SU-DHL-6 (cell line): ENCODE measurements at regions not wholly inside any gene's neighbourhood (a gene's known extent, or its start where the extent isn't known, plus 50 kb on each side); places are given as distances from the start of the nearest gene placed in this dataset.
"Not testable (repeated sequence)": the region's sequence is repeated elsewhere in the genome, so short reads cannot be mapped to it uniquely, and the experiment has no call there.

Experiments used
- H2AFZ ChIP-seq: fragments of 200-600 bp; sonication (generic); 2 replicates; pipeline ENCODE4 v1.6.1; 2014; ENCODE audit warnings: low read depth, mild to moderate bottlenecking, moderate library complexity, mixed read lengths, antibody characterized with exemption, low read length; ENCODE audit not compliant: severe bottlenecking
- H3F3A ChIP-seq: fragments of 200-600 bp; shearing (Covaris generic); 2 replicates; pipeline ENCODE4 v1.6.0; 2016; ENCODE audit warnings: antibody characterized with exemption, mild to moderate bottlenecking; ENCODE audit not compliant: insufficient read depth
- H3K27ac ChIP-seq: fragments of 200-600 bp; sonication (generic); 2 replicates; pipeline ENCODE4 v1.5.1; 2016; ENCODE audit warnings: low read depth, mild to moderate bottlenecking, low read length, moderate library complexity, mixed read lengths
- H3K27me3 ChIP-seq: fragments of 200-600 bp; sonication (generic), shearing (Covaris generic); 2 replicates; pipeline ENCODE4 v1.6.0; 2014; ENCODE audit warnings: mild to moderate bottlenecking, low read length
- H3K36me3 ChIP-seq: fragments of 200-600 bp; sonication (generic); 2 replicates; pipeline ENCODE4 v1.6.1; 2014; ENCODE audit warnings: mild to moderate bottlenecking, low read length, mixed read lengths
- H3K4me2 ChIP-seq: fragments of 300-600, 200-600 bp; shearing (Covaris generic), sonication (generic); 2 replicates; pipeline ENCODE4 v1.6.0; 2014; ENCODE audit warnings: low read length, low read depth, mild to moderate bottlenecking; ENCODE audit not compliant: poor library complexity, severe bottlenecking
- H3K4me3 ChIP-seq: fragments of 200-600 bp; sonication (generic); 2 replicates; pipeline ENCODE4 v1.5.1; 2014; ENCODE audit warnings: antibody characterized with exemption, low read length, mild to moderate bottlenecking, mixed read lengths; ENCODE audit not compliant: insufficient read depth, poor library complexity, severe bottlenecking
- H3K79me2 ChIP-seq: fragments of 200-600 bp; sonication (generic); 2 replicates; pipeline ENCODE4 v1.6.1; 2014; ENCODE audit warnings: mild to moderate bottlenecking, low read length, moderate library complexity; ENCODE audit not compliant: insufficient read depth
- H3K9ac ChIP-seq: fragments of 200-600 bp; sonication (generic); 2 replicates; pipeline ENCODE4 v1.7.0; 2014; ENCODE audit warnings: mild to moderate bottlenecking, low read length
- H3K9me2 ChIP-seq: fragments of 200-600 bp; sonication (generic); replicated peaks from 2 replicates; pipeline ENCODE4 v1.6.1; 2014; ENCODE audit warnings: low read length; ENCODE audit not compliant: insufficient read depth
- H3K9me3 ChIP-seq: fragments of 200-600 bp; sonication (generic); 2 replicates; pipeline ENCODE4 v1.6.1; 2014; ENCODE audit warnings: low read length, mixed read lengths; ENCODE audit not compliant: insufficient read depth
- H4K20me1 ChIP-seq: fragments of 200-600 bp; sonication (generic); 2 replicates; pipeline ENCODE4 v1.6.1; 2014; ENCODE audit warnings: low read depth, mild to moderate bottlenecking, antibody characterized with exemption, low read length, moderate library complexity, mixed read lengths
- CTCF ChIP-seq: fragments of 200-600 bp; sonication (generic); IDR thresholded peaks from one replicate; pipeline ENCODE4 v1.5.1; 2017; ENCODE audit warnings: antibody characterized with exemption, mild to moderate bottlenecking, low read length, moderate library complexity; ENCODE audit not compliant: insufficient read depth, poor library complexity, severe bottlenecking
- EZH2phosphoT487 ChIP-seq: fragments of 200-600 bp; sonication (generic), shearing (Covaris generic); conservative IDR thresholded peaks from 2 replicates; pipeline ENCODE4 v1.6.1; 2018; ENCODE audit warnings: mild to moderate bottlenecking, antibody characterized with exemption, low read length, moderate library complexity, mixed read lengths

DNA sequence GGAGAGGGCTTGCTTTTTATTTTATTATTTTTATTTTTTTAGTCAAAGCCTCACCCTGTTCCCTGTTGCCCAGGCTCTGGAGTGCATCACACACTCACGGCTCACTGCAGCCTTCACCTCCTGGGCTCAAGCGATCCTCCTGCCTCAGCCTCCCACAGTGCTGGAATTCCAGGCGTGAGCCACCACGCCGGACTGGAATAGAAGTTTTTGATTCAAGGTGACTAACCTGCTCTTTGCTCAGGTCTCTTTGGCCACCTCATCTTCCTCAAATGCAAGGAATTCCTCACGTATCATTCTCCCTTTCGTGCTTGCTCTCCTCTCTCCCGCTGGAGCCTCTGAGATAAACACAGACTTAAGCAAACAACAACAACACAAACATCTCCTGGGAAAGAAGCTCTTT lies 636.8 kb downstream of the ADCYAP1 start:
- no peaks in the 10 kb centered on the region for H3K9me2 ChIP-seq
- no peaks in the 10 kb centered on the region for H4K20me1 ChIP-seq
- no peak overlapping the region for H3K4me2 ChIP-seq
- H3K27me3 ChIP-seq = no peaks in the 10 kb centered on the region
- H3K79me2 ChIP-seq = no peaks in the 10 kb centered on the region
- no peaks in the 10 kb centered on the region for H3K9me3 ChIP-seq
- H3K9ac ChIP-seq = no peak overlapping the region
- H2AFZ ChIP-seq = no peak overlapping the region
- H3K27ac ChIP-seq = no peak overlapping the region
- H3K4me3 ChIP-seq = no peak overlapping the region
- H3F3A ChIP-seq = no peaks in the 10 kb centered on the region
- TF ChIP-seq CTCF (no peak), EZH2phosphoT487 (no peak)
- no peaks in the 10 kb centered on the region for H3K36me3 ChIP-seq

GRCh38 chr18:1542230-1542774 lies 637.6 kb downstream of the ADCYAP1 start:
- no peak overlapping the region for H3K27ac ChIP-seq
- H2AFZ ChIP-seq = no peak overlapping the region
- no peaks in the 10 kb centered on the region for H3K36me3 ChIP-seq
- no peak for TF ChIP-seq CTCF
- no peak for TF ChIP-seq EZH2phosphoT487
- no peaks in the 10 kb centered on the region for H3K9me2 ChIP-seq
- H3K79me2 ChIP-seq = no peaks in the 10 kb centered on the region
- H3K9me3 ChIP-seq = no peaks in the 10 kb centered on the region
- H3K4me2 ChIP-seq = no peak overlapping the region
- H3K4me3 ChIP-seq = no peak overlapping the region
- H3K9ac ChIP-seq = no peak overlapping the region
- no peaks in the 10 kb centered on the region for H3K27me3 ChIP-seq
- no peaks in the 10 kb centered on the region for H4K20me1 ChIP-seq
- no peaks in the 10 kb centered on the region for H3F3A ChIP-seq

DNA sequence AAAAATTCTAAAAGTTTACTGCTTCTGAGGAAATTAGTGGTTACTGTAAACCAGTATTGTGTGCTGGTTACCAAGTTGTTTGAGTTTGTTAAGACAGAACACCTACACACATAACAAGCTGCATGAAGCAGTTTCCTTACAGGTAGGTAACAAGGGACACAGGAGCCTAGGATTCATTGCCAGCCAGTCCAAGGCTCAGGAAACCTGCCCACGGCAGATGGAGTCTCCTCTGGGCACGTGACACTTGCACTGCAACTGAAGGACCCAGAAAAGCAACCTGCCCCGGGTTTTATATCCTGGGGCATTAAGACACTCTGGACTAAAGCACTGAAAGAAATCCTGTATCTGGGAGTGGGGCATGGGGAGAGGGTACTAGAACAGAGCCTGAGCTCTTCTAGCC lies 639.3 kb downstream of the ADCYAP1 start:
- Histone ChIP-seq H3K9me2 (no peaks in the 10 kb centered on the region), H3K4me3 (no peak overlapping the region), H3K79me2 (no peaks in the 10 kb centered on the region), H2AFZ (no peak overlapping the region), H3K4me2 (no peak overlapping the region), H3F3A (no peaks in the 10 kb centered on the region), H3K27ac (no peak overlapping the region), H3K27me3 (no peaks in the 10 kb centered on the region), H3K9me3 (no peaks in the 10 kb centered on the region), H3K36me3 (no peaks in the 10 kb centered on the region), H4K20me1 (no peaks in the 10 kb centered on the region), H3K9ac (no peak overlapping the region)
- TF ChIP-seq CTCF (no peak), EZH2phosphoT487 (no peak)

- H3K36me3 ChIP-seq, H3K9me2 ChIP-seq, H4K20me1 ChIP-seq, H2AFZ ChIP-seq, H3K27ac ChIP-seq, H3F3A ChIP-seq, H3K4me3 ChIP-seq, H3K79me2 ChIP-seq, H3K4me2 ChIP-seq, H3K27me3 ChIP-seq, H3K9ac ChIP-seq, H3K9me3 ChIP-seq: not testable (repeated sequence)
These were observed 653.0 kb downstream of the ADCYAP1 start for GRCh38 chr18:1557711-1558110.
